Urothelium cell line (cell line): ENCODE measurements at regions not wholly inside any gene's neighbourhood (a gene's known extent, or its start where the extent isn't known, plus 50 kb on each side); places are given as distances from the start of the nearest gene placed in this dataset.
A peak's percentile ranks its signal among the peaks of the same experiment; 100 is the strongest.
"Not testable (repeated sequence)": the region's sequence is repeated elsewhere in the genome, so short reads cannot be mapped to it uniquely, and the experiment has no call there.

Source experiments
- DNase-seq: peaks from one replicate; pipeline ENCODE4 v3.0.0; 2011; ENCODE audit warnings: low spot score, mixed read lengths
- FAIRE-seq: peaks from 2 replicates; lab custom pipeline; 2011; peaks lifted over from hg19 to GRCh38; lab: Jason Lieb, UNC

DNA sequence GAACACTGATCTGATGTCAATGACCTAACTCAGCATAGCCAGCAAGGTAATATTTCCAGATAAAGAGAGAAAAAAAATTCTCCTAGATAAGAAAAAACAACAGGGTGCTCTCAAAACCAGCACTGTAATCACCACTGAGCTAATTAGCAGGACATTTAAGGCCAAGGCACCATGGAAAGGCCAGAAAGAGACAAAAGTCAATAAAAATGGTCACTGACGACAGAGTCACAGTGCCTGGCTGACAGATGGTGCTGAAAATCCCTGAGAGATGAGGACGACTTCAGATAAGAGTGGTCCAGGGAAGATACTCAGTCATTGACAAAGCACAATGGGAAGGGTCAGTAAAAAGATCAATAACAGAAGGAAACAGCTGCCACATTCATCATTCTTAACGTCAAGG is 186.7 kb downstream of the SPATA31A6 start:
- DNase-seq, FAIRE-seq: not testable (repeated sequence)

DNA sequence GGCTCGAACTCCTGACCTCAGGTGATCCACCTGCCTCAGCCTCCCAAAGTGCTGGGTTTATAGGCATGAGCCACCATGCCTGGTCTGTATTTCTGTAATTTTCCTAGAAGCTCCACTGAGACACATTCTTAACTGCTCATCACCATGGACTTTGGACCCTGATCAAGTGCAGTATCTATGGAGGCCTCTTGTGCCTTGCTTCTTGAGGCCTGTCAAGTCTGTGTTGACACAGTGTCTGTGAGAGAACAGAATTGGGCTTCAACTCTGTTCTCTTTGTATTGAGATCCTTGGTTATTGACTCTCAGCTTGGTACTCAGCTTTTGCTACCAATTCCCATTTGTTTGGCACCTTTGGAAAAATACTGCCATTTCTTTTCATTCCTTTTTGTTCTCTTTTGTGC is 188.0 kb downstream of the SPATA31A6 start:
- FAIRE-seq, result not testable (repeated sequence)

DNA sequence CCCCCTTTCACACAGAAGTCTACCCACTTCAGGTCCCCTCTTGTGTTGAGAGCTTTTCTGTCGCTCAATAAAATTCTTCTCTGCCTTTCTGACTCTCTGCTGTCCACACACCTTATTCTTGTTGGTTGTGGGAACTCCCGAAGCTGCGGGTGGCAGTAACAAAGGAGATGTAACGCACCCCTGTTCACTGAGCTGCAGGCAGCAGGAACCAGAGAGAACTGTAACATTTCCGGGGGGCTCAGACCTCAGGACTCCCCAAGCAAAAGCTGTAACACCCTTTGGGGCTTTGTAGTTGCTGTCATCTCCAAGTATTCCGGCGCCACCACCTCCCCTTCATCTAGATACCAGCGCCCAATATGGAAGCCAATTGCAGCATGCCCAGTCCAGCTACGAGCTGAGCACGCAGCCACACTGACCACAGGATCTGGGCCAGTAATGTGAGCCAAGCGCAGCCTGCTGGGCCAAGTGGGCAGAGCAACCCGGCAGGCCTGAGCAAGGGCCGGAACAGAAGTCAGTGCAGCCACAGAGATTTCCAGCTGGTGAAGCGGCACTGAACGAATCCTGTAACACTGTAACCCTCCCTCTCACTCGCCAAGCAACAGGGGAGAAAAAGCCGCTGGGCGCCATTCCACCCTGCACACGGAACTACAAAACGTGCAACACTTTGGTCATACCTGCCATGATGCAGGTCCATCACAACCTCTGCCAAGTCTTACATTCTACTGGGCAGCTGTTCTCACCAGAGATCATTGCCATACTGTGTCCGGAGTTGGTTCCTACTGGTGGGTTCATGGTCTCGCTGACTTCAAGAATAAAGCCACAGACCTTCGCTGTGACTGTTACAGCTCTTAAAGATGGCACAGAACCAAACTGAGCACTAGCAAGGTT is 194.3 kb downstream of the SPATA31A6 start:
- DNase-seq, FAIRE-seq: not testable (repeated sequence)

More for the DNA sequence above, 188.0 kb downstream of the SPATA31A6 start:
- DNase-seq, result not testable (repeated sequence)

DNA sequence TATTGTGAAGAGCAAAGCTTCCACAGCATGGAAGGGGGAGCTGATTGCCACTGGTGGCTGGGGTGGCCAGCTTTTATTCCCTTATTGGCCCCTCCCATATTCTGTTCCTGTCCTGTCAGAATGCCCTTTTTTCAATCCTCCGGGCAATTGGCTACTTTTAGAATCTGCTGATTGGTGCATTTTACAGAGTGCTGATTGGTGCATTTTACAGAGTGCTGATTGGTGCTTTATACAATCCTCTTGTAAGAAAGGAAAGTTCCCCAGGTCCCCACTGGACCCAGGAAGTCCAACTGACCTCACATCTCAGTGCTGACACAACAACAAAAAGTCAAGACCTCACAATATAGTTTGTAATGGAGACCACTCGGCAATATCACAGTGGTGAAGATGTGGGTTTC is 195.0 kb downstream of the SPATA31A6 start:
- no peak for DNase-seq
- no peak for FAIRE-seq

DNA sequence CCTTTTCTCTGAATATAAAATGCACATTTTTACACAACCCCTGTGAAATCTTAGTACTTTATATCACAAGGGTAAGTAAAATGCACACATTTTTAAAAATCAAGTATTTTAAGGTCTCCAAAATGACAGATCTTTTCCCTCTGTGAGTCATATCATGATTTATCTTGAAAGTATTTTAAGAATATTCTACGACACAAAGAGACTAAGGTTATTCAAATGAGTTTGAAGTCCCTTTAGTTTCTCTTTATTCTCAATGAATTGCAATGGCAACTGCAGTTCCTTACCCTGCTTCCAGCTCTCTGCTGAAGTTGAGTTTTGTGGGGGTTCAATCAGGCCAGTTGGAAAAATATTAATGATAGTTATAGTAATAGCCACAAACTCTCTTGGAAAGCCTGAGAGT is 196.1 kb downstream of the SPATA31A6 start:
- DNase-seq, FAIRE-seq: not testable (repeated sequence)

DNA sequence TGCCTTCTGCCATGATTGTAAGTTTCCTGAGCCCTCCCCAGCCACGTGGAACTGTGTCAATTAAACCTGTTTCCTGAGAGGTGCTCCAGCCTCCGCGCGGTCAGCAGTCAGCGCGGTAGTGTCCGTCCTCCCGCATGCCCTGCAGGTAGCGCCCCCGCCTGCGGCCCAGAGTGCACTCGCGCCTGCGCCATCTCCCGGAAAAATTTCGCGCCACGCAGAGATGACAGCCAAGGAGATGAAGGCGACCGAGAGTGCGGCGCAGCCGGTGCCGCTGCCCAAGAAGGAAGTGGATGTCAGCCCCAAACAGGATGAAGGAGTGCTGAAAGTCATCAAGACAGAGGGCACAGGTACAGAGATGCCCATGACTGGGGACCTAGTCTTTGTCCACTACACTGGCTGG is 201.1 kb downstream of the SPATA31A6 start:
- FAIRE-seq, DNase-seq: not testable (repeated sequence)

DNA sequence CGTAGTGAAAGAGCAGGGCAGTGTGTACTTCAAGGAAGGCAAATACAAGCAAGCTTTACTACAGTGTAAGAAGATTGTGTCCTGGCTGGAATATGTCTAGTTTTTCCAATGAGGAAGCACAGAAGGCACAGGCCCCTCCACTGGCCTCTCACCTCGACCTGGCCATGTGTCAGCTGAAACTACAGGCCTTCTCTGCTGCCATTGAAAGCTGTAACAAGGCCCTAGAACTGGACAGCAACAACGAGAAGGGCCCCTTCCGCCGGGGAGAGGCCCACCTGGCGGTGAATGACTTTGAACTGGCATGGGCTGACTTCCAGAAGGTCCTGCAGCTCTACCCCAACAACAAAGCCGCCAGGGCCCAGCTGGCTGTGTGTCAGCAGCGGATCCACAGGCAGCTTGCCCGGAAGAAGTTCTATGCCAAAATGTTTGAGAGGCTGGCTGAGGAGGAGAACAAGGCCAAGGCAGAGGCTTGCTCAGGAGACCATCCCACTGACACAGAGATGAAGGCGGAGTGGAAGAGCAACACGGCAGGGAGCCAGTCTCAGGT is 202.2 kb downstream of the SPATA31A6 start:
- not testable (repeated sequence) for DNase-seq, FAIRE-seq

DNA sequence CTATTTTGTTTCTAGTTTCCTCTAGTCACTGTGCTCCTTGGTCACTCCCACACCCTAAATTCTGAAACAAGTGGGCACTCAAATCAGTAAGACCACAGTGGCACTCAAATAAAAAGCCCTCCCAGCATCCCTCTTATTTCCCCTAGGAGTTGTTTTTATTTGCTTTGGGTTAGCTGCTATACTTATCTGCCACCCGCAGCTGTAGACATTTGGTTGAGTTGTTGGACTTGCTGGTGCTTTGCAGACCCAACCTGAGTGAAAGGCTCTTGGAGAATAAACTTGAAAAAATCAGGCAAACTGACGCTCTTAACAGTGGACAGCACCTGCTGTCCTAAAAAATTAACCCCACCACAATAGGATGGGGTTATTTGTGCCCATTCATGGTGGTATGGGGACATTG is 203.0 kb downstream of the SPATA31A6 start:
- no peak for FAIRE-seq
- DNase-seq, result peak; percentile 23

DNA sequence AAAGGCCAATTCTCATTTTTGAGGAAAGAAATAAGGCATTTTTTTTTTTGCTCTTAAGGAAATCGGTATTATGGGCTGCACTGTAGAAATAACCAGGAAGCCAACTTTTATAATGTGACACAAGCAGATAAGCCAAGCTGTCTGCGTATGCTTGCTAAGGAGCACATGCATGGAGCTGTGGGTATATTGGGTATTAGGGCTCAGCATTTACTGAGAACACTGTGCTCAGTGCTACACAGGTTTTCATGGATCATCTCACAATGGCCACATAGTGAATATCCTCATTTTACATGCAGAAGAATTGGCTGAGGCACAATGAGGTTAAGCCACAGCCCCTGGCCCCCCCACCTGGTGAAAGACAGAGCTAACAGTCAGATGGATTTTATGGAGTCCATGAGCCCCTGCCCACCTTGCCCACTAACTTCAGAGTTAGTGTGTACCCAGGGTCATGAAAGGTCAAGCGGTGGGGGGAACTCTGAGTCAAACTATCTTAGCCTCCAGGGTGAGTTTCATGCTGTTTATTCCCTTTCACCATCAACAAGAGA is 204.8 kb downstream of the SPATA31A6 start:
- no peak for FAIRE-seq
- peak; percentile 16 for DNase-seq

DNA sequence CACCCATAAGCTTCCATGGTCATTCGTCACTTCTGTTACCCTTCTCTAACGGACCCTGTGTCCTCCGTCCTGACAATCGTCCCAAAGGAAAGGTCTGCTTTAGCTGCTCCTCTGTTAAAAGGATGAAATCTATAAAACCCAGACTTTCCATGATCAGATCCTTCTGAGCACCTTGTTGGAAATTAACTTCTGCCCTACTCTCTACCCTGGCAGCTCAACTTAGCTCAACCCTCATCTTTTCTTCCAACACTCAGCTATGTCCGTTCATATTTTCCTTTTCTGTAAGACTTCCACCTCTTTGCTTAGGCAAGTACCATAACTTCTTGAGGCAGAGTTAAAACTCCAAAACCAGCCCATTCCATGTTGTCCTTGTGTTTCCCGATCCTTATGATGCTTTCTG is 205.4 kb downstream of the SPATA31A6 start:
- FAIRE-seq, result no peak
- DNase-seq, result peak; percentile 10

DNA sequence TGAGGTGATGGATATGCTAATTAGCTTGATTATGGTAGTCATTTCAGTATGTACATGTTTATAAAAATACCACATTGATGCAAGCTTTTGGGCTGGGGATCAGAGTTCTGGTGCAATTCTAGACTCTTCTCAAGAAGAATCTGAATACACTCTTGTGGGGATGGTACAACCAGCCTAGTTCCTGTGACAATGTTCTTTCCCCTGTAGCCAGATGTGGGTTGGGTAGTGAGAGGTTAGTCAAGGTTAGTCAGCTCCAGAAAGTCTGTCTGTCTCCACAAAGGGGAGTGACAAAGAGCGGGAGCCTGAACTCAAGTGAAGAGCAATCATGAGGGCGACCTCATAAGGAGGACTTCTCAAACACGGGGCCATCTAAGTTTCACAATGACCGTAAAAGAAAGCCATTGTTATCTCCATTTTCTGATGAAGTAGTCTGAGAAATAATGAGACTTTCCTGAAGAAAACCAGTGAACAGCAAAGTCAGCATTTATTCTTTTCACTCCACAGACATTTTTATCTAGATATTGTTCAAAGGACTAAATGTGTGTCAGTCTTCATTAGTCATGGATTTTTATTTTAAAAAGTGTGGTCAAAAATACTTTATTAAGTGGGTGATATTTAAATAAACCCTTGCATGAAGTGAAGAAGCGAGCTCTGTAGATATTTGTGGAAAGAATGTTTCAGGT is 209.5 kb downstream of the SPATA31A6 start:
- DNase-seq, FAIRE-seq: not testable (repeated sequence)

DNA sequence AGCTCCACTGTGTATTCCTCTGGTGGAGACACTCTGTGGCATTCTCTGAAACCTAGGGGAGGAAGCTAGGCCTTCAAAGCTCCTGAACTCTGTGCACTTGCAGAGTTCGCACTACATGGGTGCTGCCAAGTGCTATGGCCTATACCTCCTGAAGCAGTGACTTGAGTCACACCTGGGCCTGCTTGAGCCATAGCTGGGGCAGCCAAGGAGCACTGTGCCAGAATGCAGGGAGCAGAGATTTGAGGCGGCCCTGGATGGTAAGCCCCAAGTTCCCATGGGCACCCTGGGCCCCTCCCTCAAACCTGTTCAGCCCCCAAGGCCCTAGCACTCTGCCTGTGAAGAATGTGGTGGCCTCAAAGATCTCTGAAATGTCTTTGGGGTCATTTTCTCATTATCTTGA is 212.9 kb downstream of the SPATA31A6 start:
- no peak for FAIRE-seq
- no peak for DNase-seq

DNA sequence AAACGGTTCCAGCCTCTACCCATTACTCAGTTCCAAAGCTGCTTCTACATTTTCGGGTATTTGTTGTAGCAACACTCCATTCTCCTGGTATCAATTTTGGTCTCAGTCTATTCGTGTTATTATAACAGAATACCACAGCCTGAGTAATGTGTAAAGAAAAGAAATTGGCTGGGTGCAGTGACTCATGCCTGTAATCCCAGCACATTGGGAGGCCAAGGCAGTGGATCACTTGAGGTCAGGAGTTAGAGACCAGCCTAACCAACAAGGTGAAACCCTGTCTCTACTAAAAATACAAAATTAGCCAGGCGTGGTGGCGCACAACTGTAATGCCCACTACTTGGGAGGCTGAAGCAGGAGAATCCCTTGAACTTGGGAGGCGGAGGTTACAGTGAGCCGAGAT is 213.9 kb downstream of the SPATA31A6 start:
- FAIRE-seq, DNase-seq: not testable (repeated sequence)

DNA sequence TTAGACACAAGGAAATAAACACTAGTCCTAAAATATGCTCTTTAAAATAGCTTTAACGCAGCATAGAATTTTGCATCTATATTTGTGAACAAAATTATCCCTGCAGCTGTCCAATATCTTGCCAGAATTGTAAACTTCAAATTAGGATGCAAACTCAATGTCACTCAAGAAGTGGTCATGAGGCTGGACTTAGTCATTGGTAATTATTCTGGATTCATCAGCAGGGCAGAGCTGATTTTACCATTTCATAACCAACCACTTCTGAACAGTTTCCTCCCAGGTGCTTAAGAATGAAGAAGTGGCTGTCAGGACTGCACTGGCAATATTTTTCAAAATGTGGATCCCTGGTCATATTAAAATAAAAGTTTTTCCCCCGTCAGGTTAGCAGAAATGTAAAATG is 219.5 kb downstream of the SPATA31A6 start:
- not testable (repeated sequence) for DNase-seq, FAIRE-seq

DNA sequence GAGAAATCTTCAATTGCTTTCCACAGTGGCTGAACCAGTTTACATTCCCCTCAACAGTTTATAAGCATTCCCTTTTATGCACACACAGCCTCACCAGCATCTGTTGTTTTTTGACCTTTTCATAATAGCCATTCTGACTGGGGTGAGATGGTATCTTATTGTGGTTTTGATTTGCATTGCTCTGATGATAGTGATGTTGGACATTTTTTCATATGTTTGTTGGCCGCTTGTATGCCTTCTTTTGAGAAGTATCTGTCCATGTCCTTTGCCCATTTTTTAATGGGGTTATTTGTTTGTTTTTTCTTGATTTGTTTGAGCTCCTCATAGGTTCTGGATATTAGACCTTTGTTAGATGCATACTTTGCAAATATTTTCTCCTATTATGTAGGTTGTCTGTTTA is 226.1 kb downstream of the SPATA31A6 start:
- not testable (repeated sequence) for DNase-seq, FAIRE-seq

DNA sequence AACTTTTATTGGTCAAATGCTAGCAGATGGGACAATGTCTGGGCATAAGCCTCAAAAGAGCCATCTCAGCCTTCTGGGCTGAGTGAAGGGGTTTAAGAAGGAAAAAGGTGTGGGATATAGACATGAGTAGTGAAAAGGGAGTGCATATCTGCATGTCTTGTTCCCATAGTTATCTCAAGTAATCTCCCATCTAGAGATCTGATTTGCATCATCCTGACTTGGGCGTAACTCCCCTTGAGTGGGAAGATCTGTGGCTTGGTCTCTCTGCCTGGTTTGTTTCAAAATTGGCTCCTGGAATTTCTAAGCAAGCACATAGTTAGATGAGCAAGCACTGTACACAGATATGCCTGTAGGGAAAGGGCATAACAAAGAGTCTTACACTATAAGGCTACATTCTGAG is 228.9 kb downstream of the SPATA31A6 start:
- not testable (repeated sequence) for DNase-seq, FAIRE-seq

DNA sequence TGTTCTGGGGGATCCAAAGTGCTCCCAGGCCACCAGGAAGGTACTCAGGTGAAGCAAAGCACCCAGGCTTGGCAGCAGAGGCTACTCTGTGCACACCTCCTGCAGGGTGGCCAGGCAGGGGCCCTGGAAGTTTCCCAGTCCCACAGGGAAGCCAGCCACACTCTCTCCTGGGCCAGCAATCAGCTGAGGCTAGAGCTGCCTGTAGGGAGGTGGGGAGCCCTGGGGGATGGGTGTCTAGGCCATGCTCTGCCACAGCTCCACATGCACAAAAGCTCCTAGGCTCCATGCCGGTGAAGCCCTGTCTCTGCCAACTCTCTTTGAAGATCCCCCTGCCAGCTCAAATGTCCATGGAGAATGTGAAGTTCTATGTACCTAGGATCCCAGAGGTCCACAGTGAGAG is 231.4 kb downstream of the SPATA31A6 start:
- not testable (repeated sequence) for FAIRE-seq, DNase-seq

DNA sequence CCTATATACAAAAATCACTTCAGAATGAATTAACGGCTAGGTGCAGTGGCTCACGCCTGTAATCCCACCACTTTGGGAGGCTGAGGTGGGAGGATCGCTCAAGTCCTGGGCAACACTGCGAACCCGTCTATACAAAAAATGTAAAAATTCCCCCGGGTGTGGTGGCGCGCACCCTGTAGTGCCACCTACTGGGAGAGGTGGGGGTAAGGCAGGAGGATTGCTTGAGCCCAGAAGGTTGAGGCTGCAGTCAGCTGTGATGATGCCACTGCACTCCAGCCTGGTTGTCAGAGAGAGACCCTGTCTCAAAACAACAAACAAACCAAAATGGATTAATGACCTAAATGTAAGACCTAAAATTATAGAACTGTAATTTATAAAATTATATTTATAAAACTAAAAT is 236.2 kb downstream of the SPATA31A6 start:
- FAIRE-seq, DNase-seq: not testable (repeated sequence)

DNA sequence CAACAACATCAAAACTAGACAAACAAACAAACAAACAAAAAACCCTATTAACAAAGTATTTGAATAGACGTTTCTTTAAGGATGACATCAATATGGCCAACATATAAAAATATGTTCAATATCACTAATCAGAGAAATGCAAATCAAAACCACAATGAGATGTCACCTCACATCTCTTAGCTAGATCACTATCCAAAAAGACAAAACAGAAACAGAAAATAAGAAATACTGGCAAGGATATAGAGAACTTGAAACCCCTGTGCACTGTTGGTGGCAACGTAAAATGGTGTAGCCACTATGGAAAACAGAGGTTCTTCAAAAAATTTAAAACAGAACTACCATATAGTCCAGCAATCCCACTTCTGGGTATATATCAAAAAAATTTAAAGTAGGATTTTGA is 236.9 kb downstream of the SPATA31A6 start:
- DNase-seq, FAIRE-seq: not testable (repeated sequence)

DNA sequence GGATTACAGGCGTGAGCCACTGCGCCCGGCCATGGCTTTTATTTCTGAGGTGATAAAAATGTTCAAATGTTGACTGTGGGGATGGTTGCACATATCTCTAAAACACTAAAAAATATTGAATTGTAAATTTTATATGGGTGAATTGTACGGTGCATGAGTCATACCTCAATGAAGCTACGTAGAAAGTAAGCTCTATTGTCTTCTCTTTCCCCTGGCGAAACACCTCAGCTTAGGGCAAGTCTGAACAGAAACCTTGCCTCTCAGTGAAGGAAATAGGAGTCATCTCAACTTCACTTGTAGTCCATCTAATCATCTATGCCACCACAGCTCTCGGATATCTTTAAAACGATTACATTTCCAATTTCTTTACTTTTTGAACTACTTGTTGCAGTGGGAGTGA is 238.2 kb downstream of the SPATA31A6 start:
- not testable (repeated sequence) for FAIRE-seq, DNase-seq
